Retinal pigment epithelial cell (primary cell): ENCODE measurements at regions not wholly inside any gene's neighbourhood (a gene's known extent, or its start where the extent isn't known, plus 50 kb on each side); places are given as distances from the start of the nearest gene placed in this dataset.
"Not testable (repeated sequence)": the region's sequence is repeated elsewhere in the genome, so short reads cannot be mapped to it uniquely, and the experiment has no call there.

ENCODE experiments used
- DNase-seq: peaks from one replicate; pipeline ENCODE4 v3.0.0-alpha.2; 2010; ENCODE audit warnings: low read depth
- H3K4me3 ChIP-seq: 2 replicates; pipeline ENCODE4 v1.5.1; 2011; ENCODE audit warnings: mild to moderate bottlenecking, low read length, control low read depth, moderate library complexity
- CTCF ChIP-seq: conservative IDR thresholded peaks from 2 replicates; pipeline ENCODE4 v1.5.1; 2011; ENCODE audit warnings: low read depth, low read length, control low read depth, inconsistent platforms

- H3K4me3 ChIP-seq = no peak overlapping the region
- no peak for TF ChIP-seq CTCF
- no peak for DNase-seq
Measured at GRCh38 chr13:62482351-62482750, 1066.7 kb upstream of the PCDH20 start.

DNA sequence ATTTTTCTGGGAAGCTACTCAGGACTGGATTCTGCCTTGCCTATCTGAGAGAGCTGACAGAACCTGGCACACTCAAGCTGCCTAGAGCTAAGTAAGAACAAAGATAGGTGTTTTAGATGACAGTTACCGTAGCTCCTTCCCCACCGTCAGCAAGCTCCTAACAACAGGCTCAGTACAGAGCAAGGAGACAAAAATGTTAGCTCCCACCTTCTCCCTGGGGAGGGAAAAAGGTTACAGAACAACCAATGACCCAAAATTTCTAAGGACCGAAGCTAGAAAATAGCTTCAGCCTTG is 1058.2 kb upstream of the PCDH20 start:
- no peak overlapping the region for H3K4me3 ChIP-seq
- DNase-seq = no peak
- no peak for TF ChIP-seq CTCF

DNA sequence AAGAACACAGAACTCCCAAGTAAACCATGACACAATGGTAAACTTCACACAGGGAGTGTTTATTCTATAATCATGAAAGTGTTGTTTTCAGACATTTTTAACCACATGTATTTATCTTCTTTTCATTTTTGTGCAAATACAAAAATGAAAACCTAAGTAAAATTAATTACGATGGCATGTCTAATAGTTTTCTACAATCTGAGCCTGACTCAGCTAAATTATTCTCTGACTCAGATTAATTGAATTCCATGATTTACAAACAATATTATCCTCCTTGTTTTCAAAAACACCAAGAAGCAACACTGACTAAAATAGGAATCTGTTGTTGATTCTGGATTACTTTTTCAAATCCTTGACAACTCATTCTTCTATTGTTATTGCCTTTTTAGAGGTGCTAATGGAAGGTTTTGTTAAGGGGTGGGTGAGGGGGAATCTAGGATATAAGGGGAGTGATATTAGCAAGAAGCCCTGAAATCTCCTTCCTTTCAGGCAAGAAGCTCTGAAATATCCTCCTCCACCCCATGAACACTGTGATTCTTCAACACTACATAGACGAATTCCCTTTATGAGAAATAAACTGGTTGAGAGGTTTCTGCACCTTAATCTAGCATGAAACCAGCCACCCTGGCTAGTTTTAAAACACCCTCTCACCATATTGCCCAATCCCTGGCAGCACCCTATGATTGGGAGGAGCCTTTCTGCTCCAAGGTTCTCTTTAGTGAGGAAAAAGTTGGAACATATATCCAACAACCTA is 1057.7 kb upstream of the PCDH20 start:
- no peak for TF ChIP-seq CTCF
- H3K4me3 ChIP-seq = no peak overlapping the region

DNA sequence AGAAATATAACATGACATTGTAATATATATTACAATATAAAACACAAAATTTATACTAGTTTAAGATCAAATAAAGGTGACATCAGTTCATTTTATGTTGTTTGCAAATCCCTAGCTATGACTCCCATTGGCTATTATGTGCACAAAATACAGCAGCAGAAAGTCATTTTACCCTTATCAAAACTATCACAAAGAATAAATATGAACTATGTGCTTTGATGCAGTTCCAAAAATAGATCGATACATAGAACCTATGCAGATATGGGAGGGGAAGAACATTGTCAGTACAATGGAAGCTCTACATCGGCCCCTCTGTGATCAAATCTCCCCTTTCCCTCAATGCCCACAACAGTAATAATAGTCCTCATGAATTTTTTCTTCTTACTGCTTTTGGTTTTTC is 1038.1 kb upstream of the PCDH20 start:
- TF ChIP-seq CTCF = no peak
- DNase-seq = no peak
- H3K4me3 ChIP-seq = no peak overlapping the region

More for the DNA sequence above, 1057.7 kb upstream of the PCDH20 start:
- DNase-seq = no peak

- no peak for DNase-seq
- no peak for TF ChIP-seq CTCF
Measured at GRCh38 chr13:62450759-62451158, 1035.1 kb upstream of the PCDH20 start.

DNA sequence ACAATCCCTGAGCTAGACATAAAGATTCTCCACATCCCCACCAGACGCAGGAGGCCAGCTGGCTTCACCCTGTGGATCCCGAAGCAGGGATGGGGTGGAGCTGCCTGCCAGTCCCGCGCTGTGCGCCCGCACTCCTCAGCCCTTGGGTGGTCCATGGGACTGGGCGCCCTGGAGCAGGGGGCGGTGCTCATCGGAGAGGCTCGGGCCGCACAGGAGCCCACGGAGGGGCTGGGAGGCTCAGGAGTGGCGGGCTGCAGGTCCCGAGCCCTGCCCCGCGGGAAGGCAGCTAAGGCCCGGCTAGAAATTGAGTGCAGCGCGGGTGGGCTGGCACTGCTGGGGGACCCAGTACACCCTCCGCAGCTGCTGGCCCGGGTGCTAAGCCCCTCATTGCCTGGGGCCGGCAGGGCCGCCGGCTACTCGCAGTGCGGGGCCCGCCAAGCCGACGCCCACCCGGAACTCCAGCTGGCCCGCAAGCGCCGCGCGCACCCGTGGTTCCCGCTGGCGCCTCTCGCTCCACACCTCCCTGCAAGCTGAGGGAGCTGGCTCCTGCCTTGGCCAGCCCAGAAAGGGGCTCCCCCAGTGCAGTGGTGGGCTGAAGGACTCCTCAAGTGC is 1032.2 kb upstream of the PCDH20 start:
- not testable (repeated sequence) for H3K4me3 ChIP-seq, DNase-seq

More at GRCh38 chr13:62450759-62451158, 1035.1 kb upstream of the PCDH20 start:
- no peak overlapping the region for H3K4me3 ChIP-seq

DNA sequence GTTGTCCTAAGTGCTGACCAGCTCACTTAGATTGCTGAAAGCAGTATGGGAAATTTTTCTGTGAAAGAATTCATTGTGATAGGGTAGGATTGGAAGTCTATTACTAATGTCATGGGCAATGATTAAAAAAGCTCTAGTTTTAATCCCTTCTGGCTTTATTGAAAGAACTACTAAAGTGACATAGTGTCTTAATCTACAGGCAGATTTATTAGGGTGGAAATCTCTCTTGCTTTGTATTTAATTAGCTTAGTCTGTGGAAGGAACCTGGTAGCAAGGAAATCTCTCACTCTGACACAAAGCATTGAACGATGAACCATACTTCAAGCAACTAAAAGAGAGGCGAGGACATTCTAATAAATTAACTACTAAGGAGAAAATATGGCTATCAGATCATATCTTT is 1029.2 kb upstream of the PCDH20 start:
- no peak for TF ChIP-seq CTCF
- DNase-seq = peak; percentile 54
- no peak overlapping the region for H3K4me3 ChIP-seq
